ENCODE measurements at regions not wholly inside any gene's neighbourhood (a gene's known extent, or its start where the extent isn't known, plus 50 kb on each side); places are given as distances from the start of the nearest gene placed in this dataset.

- TF ChIP-seq POLR2A (IDR thresholded peaks at IDR 0.05; ENCODE audit: low read depth, low read length) (no peak), SPI1 (IDR thresholded peaks at IDR 0.05; ENCODE audit: low read depth, low read length) (no peak), TAF1 (IDR thresholded peaks at IDR 0.05; ENCODE audit: low read depth, low read length) (no peak), POLR2AphosphoS5 (IDR thresholded peaks at IDR 0.05; ENCODE audit: low read depth, low read length) (no peak)
Measured at GRCh38 chr10:59960751-59961150, 54.4 kb upstream of the CCDC6 start.

Data from GM12891 (cell line).